Fibroblast of pulmonary artery (primary cell): ENCODE measurements at regions not wholly inside any gene's neighbourhood (a gene's known extent, or its start where the extent isn't known, plus 50 kb on each side); places are given as distances from the start of the nearest gene placed in this dataset.
"Not testable (repeated sequence)": the region's sequence is repeated elsewhere in the genome, so short reads cannot be mapped to it uniquely, and the experiment has no call there.

Source experiments
- DNase-seq: peaks from one replicate; pipeline ENCODE4 v3.0.0-alpha.2; 2010; ENCODE audit warnings: low read depth
- H3K4me3 ChIP-seq: replicated peaks from 2 replicates; pipeline ENCODE4 v1.5.1; 2011; ENCODE audit warnings: low read depth, mild to moderate bottlenecking, control low read depth, low read length, moderate library complexity
- TF ChIP-seq, protein P1 (sequence below): IDR thresholded peaks from 2 replicates; pipeline ENCODE4 v1.5.1; 2011; ENCODE audit warnings: mild to moderate bottlenecking, control low read depth, low read length, inconsistent platforms; ENCODE audit errors: missing control alignments

DNA sequence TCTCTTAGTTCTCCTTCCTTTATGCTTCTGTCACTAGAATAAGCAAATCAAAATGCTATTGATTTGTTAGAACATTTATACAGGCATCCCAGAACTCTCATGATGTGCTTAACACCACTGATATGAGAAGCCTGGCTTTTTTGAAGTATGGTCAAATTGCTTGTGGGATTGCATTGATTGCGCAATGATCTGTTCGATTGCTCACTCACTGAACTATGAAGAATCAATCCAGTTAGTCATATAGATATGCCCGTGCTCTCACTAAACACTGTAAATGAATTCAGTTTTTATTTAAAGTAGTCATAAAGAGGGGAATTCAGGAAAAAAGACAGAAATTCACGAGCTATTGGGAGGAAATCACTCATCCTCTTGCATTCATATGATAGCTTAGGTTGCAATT, 1237.8 kb downstream of the SUCLG1 start:
- DNase-seq, result peak; percentile 12
- H3K4me3 ChIP-seq, result no peak overlapping the region

DNA sequence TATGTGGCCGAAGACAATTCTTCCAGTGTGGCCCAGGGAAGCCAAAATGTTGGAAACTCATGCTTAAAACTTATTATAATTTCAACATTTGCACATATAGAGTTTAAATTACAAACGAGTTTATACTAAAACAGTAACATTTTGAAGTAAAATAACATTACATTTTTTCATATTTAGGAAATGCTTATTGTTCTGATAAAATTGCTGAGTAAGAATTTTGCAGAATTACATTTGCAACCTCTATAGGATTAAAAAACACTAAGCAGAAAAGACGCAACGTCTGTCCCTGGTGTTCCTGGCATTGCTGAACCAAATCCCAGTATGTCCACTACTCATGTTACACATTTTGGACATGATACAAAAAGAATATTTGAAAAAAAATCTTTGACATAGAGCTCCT, 1241.2 kb downstream of the SUCLG1 start:
- no peak overlapping the region for H3K4me3 ChIP-seq
- no peak for DNase-seq
- TF ChIP-seq, protein P1, sequence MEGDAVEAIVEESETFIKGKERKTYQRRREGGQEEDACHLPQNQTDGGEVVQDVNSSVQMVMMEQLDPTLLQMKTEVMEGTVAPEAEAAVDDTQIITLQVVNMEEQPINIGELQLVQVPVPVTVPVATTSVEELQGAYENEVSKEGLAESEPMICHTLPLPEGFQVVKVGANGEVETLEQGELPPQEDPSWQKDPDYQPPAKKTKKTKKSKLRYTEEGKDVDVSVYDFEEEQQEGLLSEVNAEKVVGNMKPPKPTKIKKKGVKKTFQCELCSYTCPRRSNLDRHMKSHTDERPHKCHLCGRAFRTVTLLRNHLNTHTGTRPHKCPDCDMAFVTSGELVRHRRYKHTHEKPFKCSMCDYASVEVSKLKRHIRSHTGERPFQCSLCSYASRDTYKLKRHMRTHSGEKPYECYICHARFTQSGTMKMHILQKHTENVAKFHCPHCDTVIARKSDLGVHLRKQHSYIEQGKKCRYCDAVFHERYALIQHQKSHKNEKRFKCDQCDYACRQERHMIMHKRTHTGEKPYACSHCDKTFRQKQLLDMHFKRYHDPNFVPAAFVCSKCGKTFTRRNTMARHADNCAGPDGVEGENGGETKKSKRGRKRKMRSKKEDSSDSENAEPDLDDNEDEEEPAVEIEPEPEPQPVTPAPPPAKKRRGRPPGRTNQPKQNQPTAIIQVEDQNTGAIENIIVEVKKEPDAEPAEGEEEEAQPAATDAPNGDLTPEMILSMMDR, result no peak

More for the DNA sequence above, 1237.8 kb downstream of the SUCLG1 start:
- TF ChIP-seq, protein P1, result no peak

DNA sequence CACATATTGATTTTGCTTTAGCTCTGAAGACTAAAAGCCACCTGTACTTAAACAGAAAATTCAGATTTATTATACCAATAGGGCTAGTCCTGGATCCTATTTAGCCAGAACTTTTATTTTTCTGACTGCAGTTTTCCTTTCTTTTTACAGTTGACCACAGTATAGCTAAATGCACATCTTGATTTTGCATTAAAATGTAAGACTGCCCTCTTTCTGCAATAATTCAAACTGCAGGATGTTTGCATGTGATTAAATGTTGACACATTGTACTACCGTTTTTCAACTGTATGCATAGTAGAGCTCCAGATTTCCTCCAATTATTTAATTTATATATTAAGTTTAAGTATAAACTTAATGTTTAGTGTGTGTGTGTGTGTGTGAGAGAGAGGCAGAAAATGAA, 1262.9 kb downstream of the SUCLG1 start:
- TF ChIP-seq, protein P1, result peak; percentile 74
- peak; percentile 72 for DNase-seq

DNA sequence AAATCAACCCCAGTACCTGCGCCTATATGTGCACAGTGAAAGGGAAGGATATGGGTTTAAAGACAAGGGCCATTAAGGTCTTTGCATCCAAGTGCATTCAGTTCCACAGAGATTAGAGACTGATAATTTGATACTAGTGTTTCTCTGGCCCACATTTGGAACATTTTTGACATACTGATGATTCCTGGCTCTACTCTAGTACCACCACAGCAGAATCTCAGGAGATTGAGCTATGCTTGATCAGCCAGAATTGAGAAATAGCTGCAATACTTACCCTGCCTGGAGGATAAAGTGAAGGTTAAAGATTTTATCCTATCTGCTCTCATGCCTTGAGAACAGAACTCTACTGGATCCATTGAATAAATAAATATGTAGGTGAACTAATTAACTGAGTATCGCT, 1267.8 kb downstream of the SUCLG1 start:
- peak; percentile 17 for DNase-seq
- TF ChIP-seq, protein P1, result no peak

More for the DNA sequence above, 1262.9 kb downstream of the SUCLG1 start:
- H3K4me3 ChIP-seq, result no peak overlapping the region

DNA sequence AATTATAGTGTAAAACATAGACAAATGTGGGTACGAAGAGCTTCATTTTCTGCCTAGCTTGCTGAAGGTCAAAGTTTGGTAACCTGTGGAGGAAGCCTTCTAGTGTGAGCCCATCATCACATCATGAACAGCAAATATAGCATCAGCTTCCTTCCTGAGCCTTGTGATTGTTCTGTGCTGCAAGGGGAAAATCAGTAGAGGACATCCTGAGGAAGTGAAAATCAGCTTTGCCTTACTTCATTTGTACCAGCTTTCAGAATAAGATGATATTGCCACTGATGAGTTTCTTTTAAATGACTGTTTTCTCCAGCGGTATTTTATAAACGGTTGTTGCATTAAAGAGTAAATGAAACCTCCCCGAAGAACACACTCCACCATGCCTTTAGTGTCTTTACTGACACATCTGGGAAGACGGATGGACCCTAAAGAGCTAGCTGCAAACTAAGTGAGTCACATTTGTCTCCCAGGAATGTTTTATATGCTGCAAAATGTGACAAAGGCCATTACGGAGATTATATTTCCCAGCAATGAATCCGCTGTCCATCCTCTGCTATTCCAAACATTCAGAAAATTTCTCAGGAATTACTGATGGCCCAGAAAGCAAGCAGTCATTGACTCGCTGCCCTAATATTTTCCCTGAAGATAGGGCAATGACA, 1272.8 kb downstream of the SUCLG1 start:
- H3K4me3 ChIP-seq, result no peak overlapping the region
- DNase-seq, result no peak
- TF ChIP-seq, protein P1, result no peak

More for the DNA sequence above, 1267.8 kb downstream of the SUCLG1 start:
- no peak overlapping the region for H3K4me3 ChIP-seq

DNA sequence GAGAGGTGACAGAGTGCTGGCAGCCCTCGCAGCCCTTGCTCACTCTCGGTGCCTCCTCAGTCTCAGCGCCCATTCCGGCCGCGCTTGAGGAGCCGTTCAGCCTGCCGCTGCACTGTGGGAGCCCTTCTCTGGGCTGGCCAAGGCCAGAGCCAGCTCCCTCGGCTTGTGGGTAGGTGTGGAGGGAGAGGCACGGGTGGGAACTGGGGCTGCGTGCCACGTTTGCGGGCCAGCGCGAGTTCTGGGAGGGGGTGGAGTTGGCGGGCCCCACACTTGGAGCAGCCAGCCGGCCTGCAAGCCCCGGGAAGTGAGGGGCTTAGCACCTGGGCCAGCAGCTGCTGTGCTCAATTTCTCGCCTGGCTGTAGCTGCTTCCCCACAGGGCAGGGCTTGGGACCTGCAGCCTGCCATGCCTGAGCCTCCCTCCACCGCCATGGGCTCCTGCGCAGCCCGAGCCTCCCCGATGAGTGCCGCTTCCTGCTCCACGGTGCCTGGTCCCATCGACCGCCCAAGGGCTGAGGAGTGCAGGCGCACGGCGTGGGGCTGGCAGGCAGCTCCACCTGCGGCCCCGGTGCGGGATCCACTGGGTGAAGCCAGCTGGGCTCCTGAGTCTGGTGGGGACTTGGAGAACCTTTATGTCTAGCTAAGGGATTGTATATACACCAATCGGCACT, 1278.1 kb downstream of the SUCLG1 start:
- H3K4me3 ChIP-seq, result not testable (repeated sequence)

DNA sequence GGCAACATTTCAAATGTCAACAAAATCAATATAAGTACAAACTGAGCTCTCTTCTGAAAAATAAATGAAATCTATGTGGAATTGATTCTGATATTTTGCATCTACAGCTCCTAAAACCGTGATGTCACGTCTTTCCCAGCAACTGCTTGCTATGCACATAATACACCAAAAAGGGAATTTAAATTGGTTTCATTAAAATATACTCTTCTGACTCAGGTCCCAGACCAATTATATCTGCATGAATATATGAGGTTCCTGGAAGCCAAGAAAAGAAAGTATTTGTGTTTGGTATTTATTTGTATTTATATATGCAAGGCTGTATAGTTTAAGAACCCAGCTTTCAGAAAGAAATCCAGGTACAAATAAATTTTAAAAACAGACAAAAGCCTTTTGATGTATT, 1282.5 kb downstream of the SUCLG1 start:
- no peak overlapping the region for H3K4me3 ChIP-seq
- TF ChIP-seq, protein P1, result no peak
- no peak for DNase-seq

More for the DNA sequence above, 1278.1 kb downstream of the SUCLG1 start:
- DNase-seq, result not testable (repeated sequence)
